Mesenchymal stem cell (in vitro differentiated cells and primary cell): ENCODE measurements at regions not wholly inside any gene's neighbourhood (a gene's known extent, or its start where the extent isn't known, plus 50 kb on each side); places are given as distances from the start of the nearest gene placed in this dataset.

ENCODE experiments used
- DNase-seq: peaks from one replicate; pipeline ENCODE4 v3.0.0-alpha.2; 2013
- H2AFZ ChIP-seq: one replicate; pipeline ENCODE4 v1.6.1; 2013; ENCODE audit warnings: low read depth, mild to moderate bottlenecking, control low read depth, inconsistent platforms, low read length, moderate library complexity
- H2AK5ac ChIP-seq: 2 replicates; pipeline ENCODE4 v1.6.1; 2013; ENCODE audit warnings: low read length, moderate library complexity, mild to moderate bottlenecking, inconsistent platforms; ENCODE audit not compliant: severe bottlenecking
- H2BK120ac ChIP-seq: one replicate; pipeline ENCODE4 v1.6.1; 2013; ENCODE audit warnings: low read depth, mild to moderate bottlenecking, inconsistent platforms, low read length, moderate library complexity
- H2BK12ac ChIP-seq, 2 experiments: one replicate each; pipeline ENCODE4 v1.6.1; 2013; ENCODE audit warnings: inconsistent platforms in 2 of 2, low read length in 2 of 2, mild to moderate bottlenecking in 2 of 2, moderate library complexity in 2 of 2, control low read depth in 1 of 2
- H2BK15ac ChIP-seq: one replicate; pipeline ENCODE4 v1.6.1; 2013; ENCODE audit warnings: mild to moderate bottlenecking, low read depth, inconsistent platforms; ENCODE audit not compliant: poor library complexity, severe bottlenecking
- H2BK5ac ChIP-seq: 2 replicates; pipeline ENCODE4 v1.6.1; 2013; ENCODE audit warnings: low read depth, mild to moderate bottlenecking, low read length, control low read depth, inconsistent platforms; ENCODE audit not compliant: poor library complexity, severe bottlenecking
- H3K14ac ChIP-seq, 2 experiments: one replicate each; pipeline ENCODE4 v1.6.1; 2013; ENCODE audit warnings: inconsistent platforms in 2 of 2, low read length in 2 of 2, control low read depth in 1 of 2, mild to moderate bottlenecking in 1 of 2, moderate library complexity in 1 of 2
- H3K18ac ChIP-seq, 2 experiments: one replicate each; pipeline ENCODE4 v1.6.1; 2013; ENCODE audit warnings: inconsistent platforms in 2 of 2, low read length in 2 of 2, control low read depth in 1 of 2, low read depth in 1 of 2, mild to moderate bottlenecking in 1 of 2
- H3K23ac ChIP-seq, 2 experiments: one replicate each; pipeline ENCODE4 v1.6.1; 2013; ENCODE audit warnings: inconsistent platforms in 2 of 2, low read length in 2 of 2, mild to moderate bottlenecking in 2 of 2, moderate library complexity in 2 of 2, control low read depth in 1 of 2
- H3K27ac ChIP-seq: 2 replicates; pipeline ENCODE4 v1.5.1; 2013; ENCODE audit warnings: mild to moderate bottlenecking, moderate library complexity, low read length, control low read depth, inconsistent platforms; ENCODE audit not compliant: poor library complexity, severe bottlenecking
- H3K27me3 ChIP-seq, 2 experiments: 2 replicates each; pipeline versions ENCODE4 v1.6.1 to v1.7.0; 2013; ENCODE audit warnings: low read length in 2 of 2, mild to moderate bottlenecking in 2 of 2, moderate library complexity in 2 of 2, control low read depth in 1 of 2, inconsistent platforms in 1 of 2; ENCODE audit not compliant: control insufficient read depth in 1 of 2, insufficient read depth in 1 of 2
- H3K36me3 ChIP-seq, 2 experiments: 2 replicates each; pipeline versions ENCODE4 v1.6.1 to v1.7.0; 2013; ENCODE audit warnings: low read length in 2 of 2, control low read depth in 1 of 2, inconsistent platforms in 1 of 2, low read depth in 1 of 2, mild to moderate bottlenecking in 1 of 2; ENCODE audit not compliant: insufficient read depth in 2 of 2, control insufficient read depth in 1 of 2
- H3K4ac ChIP-seq, 2 experiments: one replicate each; pipeline ENCODE4 v1.6.1; 2013; ENCODE audit warnings: inconsistent platforms in 2 of 2, low read length in 2 of 2, mild to moderate bottlenecking in 2 of 2, moderate library complexity in 2 of 2, control low read depth in 1 of 2, low read depth in 1 of 2
- H3K4me1 ChIP-seq: 2 replicates; pipeline ENCODE4 v1.6.1; 2013; ENCODE audit warnings: low read depth, low read length, control low read depth; ENCODE audit not compliant: control insufficient read depth, insufficient read depth
- H3K4me2 ChIP-seq: 2 replicates; pipeline ENCODE4 v1.6.1; 2013; ENCODE audit warnings: low read length, mild to moderate bottlenecking, inconsistent platforms; ENCODE audit not compliant: poor library complexity, severe bottlenecking
- H3K4me3 ChIP-seq, 2 experiments: 2 replicates each; pipeline versions ENCODE4 v1.5.1 to v1.7.0; 2013; ENCODE audit warnings: low read length in 2 of 2, mild to moderate bottlenecking in 2 of 2, control low read depth in 1 of 2, low read depth in 1 of 2; ENCODE audit not compliant: insufficient read depth in 1 of 2
- H3K79me1 ChIP-seq: replicated peaks from 2 replicates; pipeline ENCODE4 v1.6.1; 2013; ENCODE audit warnings: mild to moderate bottlenecking, control low read depth, low read length, inconsistent platforms; ENCODE audit not compliant: poor library complexity, severe bottlenecking
- H3K9ac ChIP-seq: 2 replicates; pipeline ENCODE4 v1.7.0; 2013; ENCODE audit warnings: mild to moderate bottlenecking, low read length, moderate library complexity
- H3K9me3 ChIP-seq: 2 replicates; pipeline ENCODE4 v1.7.0; 2013; ENCODE audit warnings: mild to moderate bottlenecking, low read length; ENCODE audit not compliant: control insufficient read depth
- H4K8ac ChIP-seq: one replicate; pipeline ENCODE4 v1.6.1; 2013; ENCODE audit warnings: inconsistent platforms, mild to moderate bottlenecking, low read length, moderate library complexity
- H4K91ac ChIP-seq: one replicate; pipeline ENCODE4 v1.6.1; 2013; ENCODE audit warnings: mild to moderate bottlenecking, low read length, inconsistent platforms
- WGBS: methylation state at CpG from one replicate; pipeline ENCODE4 v1.1.7; 2013; ENCODE audit warnings: mixed read lengths; 5-methylcytosine and 5-hydroxymethylcytosine counted together

GRCh38 chr14:22081337-22081736 is 407.7 kb upstream of the OR4E1 start:
- no peak overlapping the region for H2AFZ ChIP-seq
- no peak overlapping the region for H4K8ac ChIP-seq
- no peak overlapping the region for H2BK12ac ChIP-seq
- H3K36me3 ChIP-seq = no peaks in the 10 kb centered on the region
- no peaks in the 10 kb centered on the region for H3K4me1 ChIP-seq
- no peak for DNase-seq
- no peak overlapping the region for H3K14ac ChIP-seq
- no peak overlapping the region for H2BK15ac ChIP-seq
- H2BK120ac ChIP-seq = no peak overlapping the region
- no peaks in the 10 kb centered on the region for H3K79me1 ChIP-seq
- no peak overlapping the region for H3K4me3 ChIP-seq
- no peak overlapping the region for H2AK5ac ChIP-seq
- no peak overlapping the region for H3K4me2 ChIP-seq
- H2BK5ac ChIP-seq = no peak overlapping the region
- WGBS = no CpG with 5 or more reads among the region's 1 CpG
- H3K27me3 ChIP-seq = no peaks in the 10 kb centered on the region
- no peaks in the 10 kb centered on the region for H3K9me3 ChIP-seq
- H3K4ac ChIP-seq = no peak overlapping the region
- H3K23ac ChIP-seq = no peak overlapping the region
- H3K9ac ChIP-seq = no peak overlapping the region
- H3K18ac ChIP-seq = no peak overlapping the region
- no peak overlapping the region for H4K91ac ChIP-seq
- no peak overlapping the region for H3K27ac ChIP-seq

GRCh38 chr14:22079766-22080165 is 406.1 kb upstream of the OR4E1 start:
- Histone ChIP-seq H3K9ac (no peak overlapping the region), H3K36me3 (no peaks in the 10 kb centered on the region), H3K79me1 (no peaks in the 10 kb centered on the region), H2BK120ac (no peak overlapping the region), H3K27me3 (peaks cover 0 to 3% of the 10 kb centered on the region in 2 experiments), H3K4ac (no peak overlapping the region), H2BK5ac (no peak overlapping the region), H2BK15ac (no peak overlapping the region), H4K91ac (no peak overlapping the region), H2AFZ (no peak overlapping the region), H3K4me1 (no peaks in the 10 kb centered on the region), H3K4me2 (no peak overlapping the region), H3K23ac (no peak overlapping the region), H3K9me3 (no peaks in the 10 kb centered on the region), H2AK5ac (no peak overlapping the region), H3K18ac (no peak overlapping the region), H3K4me3 (no peak overlapping the region), H3K14ac (no peak overlapping the region), H4K8ac (no peak overlapping the region), H3K27ac (no peak overlapping the region), H2BK12ac (no peak overlapping the region)
- 86% methylated on average over 1 of the region's 1 CpG for WGBS
- no peak for DNase-seq

- no peak overlapping the region for H3K23ac ChIP-seq
- H3K79me1 ChIP-seq = no peaks in the 10 kb centered on the region
- no peak overlapping the region for H3K18ac ChIP-seq
- H3K4me1 ChIP-seq = no peaks in the 10 kb centered on the region
- no peak overlapping the region for H3K4ac ChIP-seq
- no peak overlapping the region for H3K4me3 ChIP-seq
- no peak overlapping the region for H3K9ac ChIP-seq
- H3K14ac ChIP-seq = no peak overlapping the region
- H2BK12ac ChIP-seq = no peak overlapping the region
- no peak overlapping the region for H2BK120ac ChIP-seq
- H3K36me3 ChIP-seq = no peaks in the 10 kb centered on the region
- peaks cover 5 to 13% of the 10 kb centered on the region in 2 experiments for H3K27me3 ChIP-seq
- no peak overlapping the region for H4K91ac ChIP-seq
- H2AK5ac ChIP-seq = no peak overlapping the region
- no peak overlapping the region for H3K27ac ChIP-seq
- H3K9me3 ChIP-seq = no peaks in the 10 kb centered on the region
- no peak for DNase-seq
- H4K8ac ChIP-seq = no peak overlapping the region
- no peak overlapping the region for H2BK5ac ChIP-seq
- H2AFZ ChIP-seq = no peak overlapping the region
- H3K4me2 ChIP-seq = no peak overlapping the region
- H2BK15ac ChIP-seq = no peak overlapping the region
Measured at GRCh38 chr14:22073801-22074200, 400.2 kb upstream of the OR4E1 start.

- DNase-seq = no peak
Measured at GRCh38 chr14:22071006-22071405, 397.4 kb upstream of the OR4E1 start.

More at GRCh38 chr14:22071006-22071405, 397.4 kb upstream of the OR4E1 start:
- no peak overlapping the region for H2BK15ac ChIP-seq
- H4K91ac ChIP-seq = no peak overlapping the region
- H2BK120ac ChIP-seq = no peak overlapping the region
- no peak overlapping the region for H2BK5ac ChIP-seq
- no peak overlapping the region for H3K18ac ChIP-seq
- no peaks in the 10 kb centered on the region for H3K79me1 ChIP-seq
- WGBS = 94% methylated on average over 7 of the region's 12 CpGs
- no peak overlapping the region for H3K9ac ChIP-seq
- H3K14ac ChIP-seq = no peak overlapping the region
- no peak overlapping the region for H2AFZ ChIP-seq
- no peak overlapping the region for H2AK5ac ChIP-seq
- H3K4me3 ChIP-seq = no peak overlapping the region
- H3K36me3 ChIP-seq = no peaks in the 10 kb centered on the region
- H3K4me2 ChIP-seq = no peak overlapping the region
- no peak overlapping the region for H4K8ac ChIP-seq
- no peak overlapping the region for H3K4ac ChIP-seq
- H2BK12ac ChIP-seq = no peak overlapping the region
- no peaks in the 10 kb centered on the region for H3K4me1 ChIP-seq
- no peaks in the 10 kb centered on the region for H3K9me3 ChIP-seq
- peaks cover 11 to 13% of the 10 kb centered on the region in 2 experiments for H3K27me3 ChIP-seq
- no peak overlapping the region for H3K23ac ChIP-seq
- no peak overlapping the region for H3K27ac ChIP-seq
